Skeletal muscle tissue (tissue), 3 donors: ENCODE measurements at regions not wholly inside any gene's neighbourhood (a gene's known extent, or its start where the extent isn't known, plus 50 kb on each side); places are given as distances from the start of the nearest gene placed in this dataset.

Experiments used
- H3K27ac ChIP-seq: one replicate; pipeline ENCODE4 v1.7.0; 2013; ENCODE audit warnings: mild to moderate bottlenecking, low read depth, low read length, inconsistent platforms
- H3K27me3 ChIP-seq, 3 donors: one replicate each; pipeline ENCODE4 v1.7.0; 2013; ENCODE audit warnings: low read length in 3 of 3; ENCODE audit not compliant: control insufficient read depth in 3 of 3, insufficient read depth in 3 of 3
- H3K36me3 ChIP-seq, 3 donors: one replicate each; pipeline ENCODE4 v1.7.0; 2013; ENCODE audit warnings: low read length in 3 of 3; ENCODE audit not compliant: control insufficient read depth in 3 of 3, insufficient read depth in 3 of 3
- H3K4me1 ChIP-seq, 3 donors: one replicate each; pipeline ENCODE4 v1.7.0; 2013; ENCODE audit warnings: low read length in 3 of 3, mild to moderate bottlenecking in 3 of 3; ENCODE audit not compliant: control insufficient read depth in 3 of 3, insufficient read depth in 3 of 3
- H3K4me3 ChIP-seq, 3 donors: one replicate each; pipeline ENCODE4 v1.7.0; 2013; ENCODE audit warnings: low read length in 3 of 3
- H3K9ac ChIP-seq, 3 donors: one replicate each; pipeline ENCODE4 v1.7.0; 2013; ENCODE audit warnings: low read length in 3 of 3, mild to moderate bottlenecking in 3 of 3, moderate library complexity in 2 of 3, low read depth in 1 of 3
- H3K9me3 ChIP-seq, 3 donors: one replicate each; pipeline ENCODE4 v1.7.0; 2013; ENCODE audit warnings: low read length in 3 of 3; ENCODE audit not compliant: control insufficient read depth in 3 of 3
- donor health status: Osteomylitis.

DNA sequence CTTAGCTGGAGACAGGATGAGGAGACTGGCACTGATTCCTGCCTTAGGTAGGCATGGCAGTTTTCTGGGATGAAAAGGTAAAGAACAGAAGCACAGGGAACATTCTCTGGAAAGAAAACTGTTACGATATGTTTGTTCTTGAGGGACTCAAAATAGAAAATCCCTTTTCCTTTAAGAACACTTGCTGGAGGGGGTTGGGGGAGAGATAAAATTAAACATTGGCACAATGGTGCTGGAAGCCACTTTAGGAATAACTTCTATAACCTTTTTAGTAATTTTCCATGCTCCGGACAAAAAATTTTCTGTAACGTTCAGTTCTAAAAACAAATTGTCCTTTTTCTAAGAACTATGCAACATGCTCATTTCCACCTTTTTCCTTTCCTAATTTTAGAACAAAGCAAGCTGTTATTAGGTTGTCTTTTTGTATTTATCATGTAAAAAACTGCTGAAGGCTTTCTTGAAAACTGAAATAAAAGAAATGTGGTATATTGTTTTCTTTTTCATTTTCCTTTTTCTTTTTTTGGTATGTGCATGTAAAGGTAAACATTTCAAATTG, 343.8 kb downstream of the EPHA4 start:
- Histone ChIP-seq H3K27me3 (no peaks in the 10 kb centered on the region), H3K27ac (no peak overlapping the region), H3K4me1 (peaks cover 0 to 4% (median 0%) of the 10 kb centered on the region in 3 donors), H3K9me3 (no peaks in the 10 kb centered on the region), H3K4me3 (no peak overlapping the region), H3K9ac (peak overlapping the region in 1 of 3 donors; percentile 51), H3K36me3 (no peaks in the 10 kb centered on the region)

DNA sequence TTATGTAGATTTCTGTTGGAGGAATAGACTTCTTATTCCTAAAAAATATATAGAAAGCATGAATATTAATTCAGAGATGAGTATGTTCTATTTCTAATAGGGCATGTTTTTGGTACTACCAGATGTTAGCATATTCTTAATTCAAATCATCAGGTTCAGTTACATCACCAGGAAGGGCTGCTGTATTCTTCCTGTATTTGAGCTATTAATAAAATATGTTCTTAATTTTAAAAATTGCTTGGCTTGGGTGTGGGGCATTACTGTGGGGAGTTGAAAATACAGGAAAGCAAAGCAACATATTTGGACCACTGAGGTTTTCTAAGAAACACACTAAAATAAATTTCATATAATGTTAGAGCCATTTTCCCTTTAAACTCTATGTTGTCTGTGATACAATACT, 343.0 kb downstream of the EPHA4 start:
- H3K4me1 ChIP-seq: peaks cover 0 to 4% (median 0%) of the 10 kb centered on the region in 3 donors
- no peaks in the 10 kb centered on the region for H3K9me3 ChIP-seq
- no peaks in the 10 kb centered on the region for H3K36me3 ChIP-seq
- H3K27me3 ChIP-seq: no peaks in the 10 kb centered on the region
- H3K4me3 ChIP-seq: no peak overlapping the region
- no peak overlapping the region for H3K27ac ChIP-seq
- no peak overlapping the region for H3K9ac ChIP-seq

DNA sequence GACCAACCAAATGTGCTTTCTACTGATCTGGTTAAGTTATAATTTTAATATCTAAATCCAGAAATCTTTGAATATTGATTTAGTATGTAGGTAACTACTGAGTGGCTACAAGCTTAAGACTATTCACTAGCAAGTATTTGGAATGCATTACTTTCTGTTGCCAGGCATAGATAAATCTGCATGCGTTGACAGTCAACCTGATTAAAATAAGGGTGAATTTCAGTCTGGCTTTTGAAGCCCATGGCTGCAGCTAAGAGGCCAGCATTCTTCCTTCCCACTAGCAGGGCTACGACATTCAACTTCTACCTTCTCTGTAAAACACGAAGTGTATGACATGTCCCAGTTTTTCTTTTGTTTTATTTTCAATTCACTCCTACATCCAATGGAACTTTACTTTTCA, 340.6 kb downstream of the EPHA4 start:
- Histone ChIP-seq H3K9ac (no peak overlapping the region), H3K36me3 (no peaks in the 10 kb centered on the region), H3K4me3 (no peak overlapping the region), H3K4me1 (peaks cover 0 to 9% (median 0%) of the 10 kb centered on the region in 3 donors), H3K27ac (no peak overlapping the region), H3K9me3 (no peaks in the 10 kb centered on the region), H3K27me3 (no peaks in the 10 kb centered on the region)

DNA sequence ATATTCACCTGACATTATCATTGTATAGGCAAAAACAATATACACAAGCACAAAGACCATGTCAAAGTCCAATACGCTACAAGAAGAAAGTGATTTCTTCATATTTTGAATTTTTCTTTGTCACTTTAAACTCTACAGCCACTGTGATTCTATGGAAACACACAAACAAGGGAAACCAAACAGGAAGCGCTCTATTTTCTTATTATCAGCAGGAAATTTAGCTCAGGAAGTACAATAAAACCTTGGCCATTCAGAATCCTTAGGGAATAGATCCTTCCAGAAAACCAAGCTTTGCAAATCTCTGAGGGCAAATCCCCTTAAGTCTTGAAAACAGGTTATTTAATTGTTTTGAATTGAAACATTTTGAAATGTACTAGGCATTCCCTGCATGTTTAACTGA, 336.2 kb downstream of the EPHA4 start:
- no peak overlapping the region for H3K9ac ChIP-seq
- peaks cover 0 to 5% (median 0%) of the 10 kb centered on the region in 3 donors for H3K4me1 ChIP-seq
- H3K27me3 ChIP-seq: no peaks in the 10 kb centered on the region
- no peaks in the 10 kb centered on the region for H3K9me3 ChIP-seq
- no peak overlapping the region for H3K27ac ChIP-seq
- no peaks in the 10 kb centered on the region for H3K36me3 ChIP-seq
- H3K4me3 ChIP-seq: no peak overlapping the region

DNA sequence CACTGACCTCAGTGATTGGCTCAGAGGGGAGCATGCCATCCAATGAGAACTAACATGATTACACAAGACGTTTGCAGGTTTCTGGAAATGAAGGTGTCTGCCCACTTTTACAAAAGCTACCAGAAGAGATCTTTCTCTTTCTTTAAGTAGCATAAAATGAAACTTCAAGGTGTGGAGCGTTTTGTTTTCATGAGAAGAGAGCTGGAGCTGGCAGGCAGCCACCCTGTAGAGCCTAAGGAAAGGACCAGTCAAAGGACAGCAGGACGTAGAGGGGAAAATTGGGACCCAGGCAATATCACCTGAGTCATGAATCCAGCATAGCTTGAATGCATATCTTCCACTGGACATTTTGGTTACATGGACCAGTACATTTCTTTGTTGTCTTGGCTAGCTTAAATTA, 331.0 kb downstream of the EPHA4 start:
- Histone ChIP-seq H3K9ac (no peak overlapping the region), H3K9me3 (no peaks in the 10 kb centered on the region), H3K4me3 (no peak overlapping the region), H3K27ac (no peak overlapping the region), H3K27me3 (no peaks in the 10 kb centered on the region), H3K36me3 (no peaks in the 10 kb centered on the region), H3K4me1 (peaks cover 0 to 4% (median 0%) of the 10 kb centered on the region in 3 donors)

DNA sequence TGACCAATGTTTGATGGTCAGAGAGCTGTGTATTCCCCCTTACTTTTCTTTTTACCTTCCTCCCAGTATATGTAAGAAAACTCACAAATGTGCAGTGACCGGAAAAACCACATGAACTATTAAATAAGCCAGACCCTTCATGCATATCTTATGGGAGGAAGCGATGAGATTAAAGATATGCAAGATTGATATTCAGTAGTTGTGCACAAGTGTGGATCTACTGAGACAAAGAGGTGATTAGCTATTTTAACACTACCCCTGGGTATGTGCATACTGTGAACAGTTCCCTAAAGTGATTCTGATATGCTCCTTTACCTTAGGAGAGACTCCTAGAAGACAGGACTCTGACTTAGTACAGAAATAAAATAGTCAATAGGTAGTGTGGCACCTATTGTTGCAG, 328.3 kb downstream of the EPHA4 start:
- Histone ChIP-seq H3K36me3 (no peaks in the 10 kb centered on the region), H3K4me1 (no peaks in the 10 kb centered on the region), H3K27ac (no peak overlapping the region), H3K9ac (no peak overlapping the region), H3K9me3 (no peaks in the 10 kb centered on the region), H3K27me3 (no peaks in the 10 kb centered on the region), H3K4me3 (no peak overlapping the region)

DNA sequence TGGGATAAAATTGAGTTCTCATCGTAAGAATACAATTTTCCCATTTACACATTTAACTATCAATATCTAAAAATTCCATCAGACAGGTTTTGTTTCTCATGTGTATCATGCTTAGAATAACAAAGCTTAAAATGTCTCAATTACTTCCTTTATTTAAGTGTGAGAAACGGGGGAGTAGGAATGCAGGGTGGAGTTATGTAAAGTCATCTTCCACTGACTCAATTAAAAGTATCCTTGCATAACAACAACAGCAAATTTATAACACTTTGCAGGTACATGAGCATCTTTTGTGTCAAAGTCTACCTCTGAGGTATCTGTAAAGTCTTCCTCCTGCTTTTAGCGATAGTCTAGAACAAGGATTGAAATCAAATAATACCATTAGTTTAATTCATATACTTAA, 327.1 kb downstream of the EPHA4 start:
- H3K4me3 ChIP-seq: no peak overlapping the region
- no peaks in the 10 kb centered on the region for H3K36me3 ChIP-seq
- H3K9me3 ChIP-seq: no peaks in the 10 kb centered on the region
- H3K27me3 ChIP-seq: no peaks in the 10 kb centered on the region
- no peak overlapping the region for H3K9ac ChIP-seq
- H3K27ac ChIP-seq: no peak overlapping the region
- no peaks in the 10 kb centered on the region for H3K4me1 ChIP-seq

DNA sequence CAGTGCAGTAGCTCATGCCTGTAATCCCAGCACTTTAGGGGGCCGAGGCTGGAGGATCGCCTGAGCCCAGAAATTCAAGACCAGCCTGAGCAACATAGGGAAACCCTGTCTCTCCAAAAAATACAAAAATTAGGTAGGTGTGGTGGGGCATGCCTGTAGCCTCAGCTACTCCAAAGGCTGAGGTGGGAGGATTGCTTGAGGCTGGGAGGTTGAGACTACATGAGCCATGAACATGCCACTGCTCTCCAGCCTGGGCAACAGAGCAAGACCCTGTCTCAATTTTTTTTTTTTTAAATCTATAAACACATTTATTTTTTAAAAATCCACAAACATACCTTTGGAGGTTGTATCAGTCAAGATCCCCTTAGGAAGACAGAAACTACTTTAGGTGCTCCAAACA, 326.3 kb downstream of the EPHA4 start:
- H3K9me3 ChIP-seq: no peaks in the 10 kb centered on the region
- H3K4me3 ChIP-seq: no peak overlapping the region
- H3K36me3 ChIP-seq: no peaks in the 10 kb centered on the region
- H3K27ac ChIP-seq: no peak overlapping the region
- no peak overlapping the region for H3K9ac ChIP-seq
- no peaks in the 10 kb centered on the region for H3K27me3 ChIP-seq
- H3K4me1 ChIP-seq: no peaks in the 10 kb centered on the region

DNA sequence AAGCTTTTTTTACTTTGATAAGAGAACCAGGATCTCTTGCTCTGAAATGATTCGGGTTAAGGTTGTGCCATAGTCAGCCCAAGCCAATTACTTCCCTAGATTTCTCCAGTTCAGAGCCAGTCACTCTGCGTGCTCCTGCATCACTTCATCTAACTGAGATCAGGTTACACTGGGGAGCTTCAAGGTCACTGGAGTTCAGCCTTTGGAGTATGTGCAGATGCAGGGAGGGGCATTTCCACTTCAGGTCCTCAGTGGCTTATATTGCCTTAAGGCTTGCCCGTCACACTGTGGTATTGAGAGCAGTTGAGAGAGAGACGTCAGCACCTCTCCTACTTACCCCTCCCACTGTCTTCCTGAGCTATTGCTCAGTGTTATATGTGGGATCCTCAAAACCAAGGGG, 317.8 kb downstream of the EPHA4 start:
- Histone ChIP-seq H3K36me3 (no peaks in the 10 kb centered on the region), H3K27me3 (no peaks in the 10 kb centered on the region), H3K9ac (no peak overlapping the region)

DNA sequence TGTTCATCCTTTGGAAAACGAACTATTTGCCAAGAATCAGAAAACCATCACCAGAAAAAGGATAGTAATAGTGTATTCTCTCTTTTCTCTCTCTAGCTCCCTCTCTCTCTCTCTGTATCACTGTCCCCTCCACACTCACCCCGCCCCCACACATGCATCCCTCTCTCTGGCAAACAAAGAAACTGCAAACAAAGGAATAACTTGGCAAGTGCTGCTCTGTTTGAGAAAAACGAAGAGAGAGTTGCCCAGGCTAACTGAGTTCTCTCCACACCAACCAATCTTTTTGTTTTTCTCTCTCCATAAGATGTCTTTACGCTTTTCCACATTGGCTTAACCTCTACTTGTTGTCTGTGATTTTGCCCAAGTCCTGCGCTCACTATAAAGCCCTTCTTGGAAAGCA, 316.2 kb downstream of the EPHA4 start:
- Histone ChIP-seq H3K9me3 (no peaks in the 10 kb centered on the region), H3K27me3 (no peaks in the 10 kb centered on the region), H3K9ac (no peak overlapping the region), H3K27ac (no peak overlapping the region), H3K4me1 (no peaks in the 10 kb centered on the region), H3K36me3 (no peaks in the 10 kb centered on the region), H3K4me3 (no peak overlapping the region)

More for the DNA sequence above, 317.8 kb downstream of the EPHA4 start:
- Histone ChIP-seq H3K9me3 (no peaks in the 10 kb centered on the region), H3K4me3 (no peak overlapping the region), H3K27ac (no peak overlapping the region), H3K4me1 (no peaks in the 10 kb centered on the region)

DNA sequence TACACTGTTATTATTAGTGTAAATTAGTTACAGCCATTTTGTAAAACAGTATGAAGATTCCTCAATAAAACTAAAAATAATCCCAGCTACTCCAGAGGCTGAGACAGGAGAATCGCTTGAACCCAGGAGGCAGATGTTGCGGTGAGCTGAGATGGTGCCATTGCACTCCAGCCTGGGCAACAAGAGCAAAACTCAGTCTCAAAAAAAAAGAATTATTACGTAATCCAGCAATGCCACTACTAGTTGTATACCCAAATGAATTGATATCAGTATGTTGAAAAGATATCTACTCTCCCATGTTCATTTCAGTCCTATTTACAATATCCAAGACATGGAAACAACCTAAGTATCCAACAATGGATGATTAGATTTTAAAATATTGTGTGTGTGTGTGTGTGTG, 313.6 kb downstream of the EPHA4 start:
- no peaks in the 10 kb centered on the region for H3K9me3 ChIP-seq
- H3K9ac ChIP-seq: no peak overlapping the region
- H3K27ac ChIP-seq: no peak overlapping the region
- no peak overlapping the region for H3K4me3 ChIP-seq
- no peaks in the 10 kb centered on the region for H3K36me3 ChIP-seq
- H3K4me1 ChIP-seq: no peaks in the 10 kb centered on the region
- no peaks in the 10 kb centered on the region for H3K27me3 ChIP-seq
